Heart left ventricle (tissue), 16 donors: ENCODE measurements at regions not wholly inside any gene's neighbourhood (a gene's known extent, or its start where the extent isn't known, plus 50 kb on each side); places are given as distances from the start of the nearest gene placed in this dataset.

Source experiments
- ATAC-seq, 4 donors: fragments of 200-7000 bp; cut with Tn5 transposase; one replicate each; pipeline ENCODE4 v1.9.1; 2020 to 2022; ENCODE audit warnings: moderate library complexity in 4 of 4, mild to moderate bottlenecking in 3 of 4, moderate number of reproducible peaks in 1 of 4
- DNase-seq, 5 donors: peaks; one replicate each; pipeline ENCODE4 v3.0.0-alpha.2; 2020
- H3K27ac ChIP-seq, 12 donors: fragments of 200-600 bp; sonication (generic) in 4 of 12; one replicate each; pipeline versions ENCODE4 v1.5.0 to v1.8.0; 2016 to 2022; ENCODE audit warnings: mild to moderate bottlenecking in 2 of 12
- H3K27me3 ChIP-seq, 9 donors: fragments of 200-600 bp; sonication (generic) in 2 of 9; one replicate each; pipeline versions ENCODE4 v1.5.1 to v1.8.0; 2016 to 2022; ENCODE audit warnings: mild to moderate bottlenecking in 3 of 9
- H3K36me3 ChIP-seq, 9 donors: fragments of 200-600 bp; sonication (generic) in 2 of 9; one replicate each; pipeline versions ENCODE4 v1.5.0 to v1.8.0; 2018 to 2022; ENCODE audit warnings: mild to moderate bottlenecking in 2 of 9
- H3K4me1 ChIP-seq, 12 donors: fragments of 200-600 bp; sonication (generic) in 4 of 12; one replicate each; pipeline versions ENCODE4 v1.5.0 to v1.8.0; 2016 to 2022; ENCODE audit warnings: mild to moderate bottlenecking in 3 of 12
- H3K4me3 ChIP-seq, 12 donors: fragments of 200-600 bp; sonication (generic) in 4 of 12; one replicate each; pipeline versions ENCODE4 v1.5.0 to v1.8.0; 2017 to 2022; ENCODE audit warnings: mild to moderate bottlenecking in 9 of 12, moderate library complexity in 4 of 12
- H3K9me3 ChIP-seq, 12 donors: fragments of 200-600 bp; sonication (generic) in 4 of 12; one replicate each; pipeline versions ENCODE4 v1.5.0 to v1.8.0; 2016 to 2022; ENCODE audit warnings: mild to moderate bottlenecking in 1 of 12
- CTCF ChIP-seq, 12 donors: fragments of 200-600 bp; sonication (generic) in 4 of 12; IDR thresholded peaks; one replicate each; pipeline versions ENCODE4 v1.5.0 to v1.8.0; 2018 to 2022; ENCODE audit warnings: antibody characterized with exemption in 12 of 12, mild to moderate bottlenecking in 5 of 12
- POLR2A ChIP-seq, 2 donors: fragments of 450-650 bp; IDR thresholded peaks; one replicate each; pipeline ENCODE4 v1.6.1; 2017; ENCODE audit warnings: antibody characterized with exemption in 2 of 2, mild to moderate bottlenecking in 2 of 2, moderate library complexity in 2 of 2
- WGBS, 4 donors: extraction: QIAGEN DNeasy Blood & Tissue Kit in 2 of 4; methylation state at CpG; one replicate each; pipeline versions ENCODE4 v1.1.5 to v1.1.7; 2013 to 2018; 5-methylcytosine and 5-hydroxymethylcytosine counted together
- intact Hi-C, 10 donors: fragments of 100-400 bp; cut with DNase I; formaldehyde crosslinking; loops; one replicate each; pipeline versions ENCODE4 v1.11.1 to v1.14.2; 2022
- donor health status: ischemic (EF 13 %, LVEDD 7.1; RV severe dilation, severe dysfunction).
- donor health status: healthy with polysubstance abuse.
- donor health status: DM: no; HTN: yes; CAD: no.
- donor health status: DM: no; HTN: no; CAD: no.
- donor health status: ischemic (EF 25% LVEDD 6.9; RV normal size, moderate dysfunction).
- donor health status: ischemic (EF 25% LVEDD 5.7; RV mildly dilated, moderate dysfunction).
- donor health status: healthy.
- donor health status: DM: yes; HTN: yes; CAD: no.
- donor health status: ischemic (EF 35%, LVEDD 5.7; RV mildly dilated, moderate dysfunction).
- donor health status: nonischemic (EF 11% LVEDD 7.7; RV severe dilation, severe dysfunction).
- donor health status: DM: yes; HTN: yes; CAD: no.
- donor health status: PGD.
- donor health status: ischemic (EF 29% LVEDD 5.4; RV normal size, mild dysfunction).
- donor health status: nonischemic (EF 23%, LVEDD 6.1; RV moderate dilation, normal function).

DNA sequence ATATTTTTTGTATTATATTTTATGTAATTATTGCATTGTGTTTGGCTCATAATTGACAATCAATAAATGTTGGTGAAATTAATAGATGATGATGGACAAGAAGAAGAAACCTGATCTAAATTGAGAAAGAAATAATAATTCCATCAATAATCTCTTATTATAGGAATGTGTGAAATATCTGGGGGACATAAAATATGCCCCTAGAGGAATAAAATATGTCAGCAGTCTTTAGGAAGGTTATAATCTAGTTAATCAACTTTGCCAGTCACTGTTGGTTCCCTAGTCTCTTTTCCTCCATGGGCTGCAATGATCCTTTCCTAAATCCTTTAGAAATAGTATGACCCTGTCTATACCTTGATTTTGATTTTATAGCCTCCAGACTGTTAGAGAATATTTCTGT is 549.7 kb upstream of the ADGRL4 start:
- intact Hi-C loops = no loop called here
- Histone ChIP-seq H3K27ac (no peak overlapping the region), H3K4me1 (no peaks in the 10 kb centered on the region), H3K9me3 (peaks cover 0 to 12% (median 0%) of the 10 kb centered on the region in 12 donors), H3K27me3 (no peaks in the 10 kb centered on the region), H3K4me3 (no peak overlapping the region), H3K36me3 (no peaks in the 10 kb centered on the region)
- no peak for DNase-seq
- no peak for TF ChIP-seq POLR2A (IDR thresholded peaks at IDR 0.05)
- peak in 1 of 12 donors; percentile 11 for TF ChIP-seq CTCF (IDR thresholded peaks at IDR 0.05)
- ATAC-seq = no peak

- Histone ChIP-seq H3K27me3 (no peaks in the 10 kb centered on the region), H3K27ac (no peak overlapping the region), H3K4me3 (no peak overlapping the region), H3K36me3 (no peaks in the 10 kb centered on the region), H3K9me3 (peaks cover 0 to 8% (median 0%) of the 10 kb centered on the region in 12 donors), H3K4me1 (no peaks in the 10 kb centered on the region)
- TF ChIP-seq POLR2A (IDR thresholded peaks at IDR 0.05) (no peak), CTCF (IDR thresholded peaks at IDR 0.05) (no peak)
- ATAC-seq (no peak), DNase-seq (no peak)
- WGBS, 4 donors = 67 to 73% (median 69%) methylated on average over 5 of the region's 5 CpGs
- intact Hi-C loops = no loop called here
Observed at GRCh38 chr1:79554688-79555087, 548.2 kb upstream of the ADGRL4 start.

GRCh38 chr1:79551321-79551720 is 544.8 kb upstream of the ADGRL4 start:
- no peaks in the 10 kb centered on the region for H3K36me3 ChIP-seq
- intact Hi-C loops = no loop called here
- H3K4me3 ChIP-seq = no peak overlapping the region
- TF ChIP-seq CTCF (IDR thresholded peaks at IDR 0.05) (no peak), POLR2A (IDR thresholded peaks at IDR 0.05) (no peak)
- DNase-seq (no peak), ATAC-seq (no peak)
- H3K27ac ChIP-seq = no peak overlapping the region
- H3K27me3 ChIP-seq = no peaks in the 10 kb centered on the region
- WGBS, 4 donors = 57 to 67% (median 61%) methylated on average over 3 of the region's 3 CpGs
- no peaks in the 10 kb centered on the region for H3K4me1 ChIP-seq
- H3K9me3 ChIP-seq = no peaks in the 10 kb centered on the region

- Histone ChIP-seq H3K9me3 (no peaks in the 10 kb centered on the region), H3K4me1 (no peaks in the 10 kb centered on the region), H3K27ac (no peak overlapping the region), H3K36me3 (no peaks in the 10 kb centered on the region), H3K27me3 (no peaks in the 10 kb centered on the region), H3K4me3 (no peak overlapping the region)
- intact Hi-C loops = no loop called here
- ATAC-seq (no peak), DNase-seq (no peak)
- WGBS, 4 donors = 89 to 94% (median 93%) methylated on average over 6 of the region's 6 CpGs
- TF ChIP-seq POLR2A (IDR thresholded peaks at IDR 0.05) = no peak
Observed at GRCh38 chr1:79550402-79550801, 543.9 kb upstream of the ADGRL4 start.

DNA sequence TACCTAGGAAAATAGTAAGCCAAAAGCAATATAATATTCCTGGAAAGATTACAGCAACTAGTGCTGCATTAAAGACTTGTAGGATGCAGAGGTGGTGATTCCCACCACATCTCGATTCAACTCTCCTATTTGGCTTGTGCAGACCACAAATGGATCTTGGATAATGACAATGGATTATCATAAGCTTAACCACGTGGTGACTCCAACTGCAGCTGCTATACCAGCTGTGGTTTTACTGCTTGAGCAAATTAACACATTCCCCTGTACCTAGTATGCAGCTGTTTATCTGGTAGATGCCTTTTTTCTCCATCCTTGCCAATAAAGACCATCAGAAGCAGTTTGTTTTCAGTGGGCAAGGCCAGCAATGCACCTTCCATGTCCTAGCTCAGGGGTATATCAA is 542.7 kb upstream of the ADGRL4 start:
- 59 to 68% (median 62%) methylated on average over 2 of the region's 2 CpGs for WGBS, 4 donors
- ATAC-seq = no peak
- no peaks in the 10 kb centered on the region for H3K9me3 ChIP-seq
- no peak overlapping the region for H3K4me3 ChIP-seq
- no peaks in the 10 kb centered on the region for H3K36me3 ChIP-seq
- no peak for DNase-seq
- no peaks in the 10 kb centered on the region for H3K4me1 ChIP-seq
- H3K27ac ChIP-seq = no peak overlapping the region
- no peak for TF ChIP-seq POLR2A (IDR thresholded peaks at IDR 0.05)
- TF ChIP-seq CTCF (IDR thresholded peaks at IDR 0.05) = no peak
- H3K27me3 ChIP-seq = no peaks in the 10 kb centered on the region
- intact Hi-C loops = no loop called here
